ENCODE measurements at regions not wholly inside any gene's neighbourhood (a gene's known extent, or its start where the extent isn't known, plus 50 kb on each side); places are given as distances from the start of the nearest gene placed in this dataset.

- TF ChIP-seq ZNF747 (CRISPR knock-in tag; IDR thresholded peaks at IDR 0.05; ENCODE audit: borderline replicate concordance) (0 out of 2 replicates have a peak, but pooled peaks have one; percentile 11), ZNF607 (CRISPR knock-in tag; IDR thresholded peaks at IDR 0.05; ENCODE audit: borderline replicate concordance) (no peak), YY1 (IDR thresholded peaks at IDR 0.05; ENCODE audit: insufficient read depth, insufficient replicate concordance, low read depth, low read length) (peak; percentile 53), JDP2 (CRISPR knock-in tag; IDR thresholded peaks at IDR 0.05; ENCODE audit: borderline replicate concordance) (no peak), MXD1 (CRISPR knock-in tag; IDR thresholded peaks at IDR 0.05) (0 out of 2 replicates have a peak, but pooled peaks have one; percentile 23), SIX1 (CRISPR knock-in tag; IDR thresholded peaks at IDR 0.05; ENCODE audit: borderline replicate concordance) (no peak), ZNF12 (CRISPR knock-in tag; IDR thresholded peaks at IDR 0.05) (peak; percentile 76), FIP1L1 (IDR thresholded peaks at IDR 0.05; ENCODE audit: borderline replicate concordance, insufficient read depth, low read depth, low read length) (no peak), ZNF234 (CRISPR knock-in tag; conservative IDR thresholded peaks at IDR 0.05) (no peak), ZBTB7B (CRISPR knock-in tag; IDR thresholded peaks at IDR 0.05) (no peak), ZNF101 (CRISPR knock-in tag; IDR thresholded peaks at IDR 0.05; ENCODE audit: borderline replicate concordance, low read depth) (no peak), SRSF1 (optimal IDR thresholded peaks at IDR 0.05; ENCODE audit: low read depth, low read length) (peak; percentile 53), SP4 (CRISPR knock-in tag; IDR thresholded peaks at IDR 0.05) (no peak), STAT5B (CRISPR knock-in tag; IDR thresholded peaks at IDR 0.05) (0 out of 2 replicates have a peak, but pooled peaks have one; percentile 25)
- TF ChIP-seq, protein P1, sequence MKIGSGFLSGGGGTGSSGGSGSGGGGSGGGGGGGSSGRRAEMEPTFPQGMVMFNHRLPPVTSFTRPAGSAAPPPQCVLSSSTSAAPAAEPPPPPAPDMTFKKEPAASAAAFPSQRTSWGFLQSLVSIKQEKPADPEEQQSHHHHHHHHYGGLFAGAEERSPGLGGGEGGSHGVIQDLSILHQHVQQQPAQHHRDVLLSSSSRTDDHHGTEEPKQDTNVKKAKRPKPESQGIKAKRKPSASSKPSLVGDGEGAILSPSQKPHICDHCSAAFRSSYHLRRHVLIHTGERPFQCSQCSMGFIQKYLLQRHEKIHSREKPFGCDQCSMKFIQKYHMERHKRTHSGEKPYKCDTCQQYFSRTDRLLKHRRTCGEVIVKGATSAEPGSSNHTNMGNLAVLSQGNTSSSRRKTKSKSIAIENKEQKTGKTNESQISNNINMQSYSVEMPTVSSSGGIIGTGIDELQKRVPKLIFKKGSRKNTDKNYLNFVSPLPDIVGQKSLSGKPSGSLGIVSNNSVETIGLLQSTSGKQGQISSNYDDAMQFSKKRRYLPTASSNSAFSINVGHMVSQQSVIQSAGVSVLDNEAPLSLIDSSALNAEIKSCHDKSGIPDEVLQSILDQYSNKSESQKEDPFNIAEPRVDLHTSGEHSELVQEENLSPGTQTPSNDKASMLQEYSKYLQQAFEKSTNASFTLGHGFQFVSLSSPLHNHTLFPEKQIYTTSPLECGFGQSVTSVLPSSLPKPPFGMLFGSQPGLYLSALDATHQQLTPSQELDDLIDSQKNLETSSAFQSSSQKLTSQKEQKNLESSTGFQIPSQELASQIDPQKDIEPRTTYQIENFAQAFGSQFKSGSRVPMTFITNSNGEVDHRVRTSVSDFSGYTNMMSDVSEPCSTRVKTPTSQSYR (CRISPR knock-in tag; IDR thresholded peaks at IDR 0.05; ENCODE audit: borderline replicate concordance) = peak; percentile 36; the same call in 1 of the 2 replicates
- TF ChIP-seq, protein P2, sequence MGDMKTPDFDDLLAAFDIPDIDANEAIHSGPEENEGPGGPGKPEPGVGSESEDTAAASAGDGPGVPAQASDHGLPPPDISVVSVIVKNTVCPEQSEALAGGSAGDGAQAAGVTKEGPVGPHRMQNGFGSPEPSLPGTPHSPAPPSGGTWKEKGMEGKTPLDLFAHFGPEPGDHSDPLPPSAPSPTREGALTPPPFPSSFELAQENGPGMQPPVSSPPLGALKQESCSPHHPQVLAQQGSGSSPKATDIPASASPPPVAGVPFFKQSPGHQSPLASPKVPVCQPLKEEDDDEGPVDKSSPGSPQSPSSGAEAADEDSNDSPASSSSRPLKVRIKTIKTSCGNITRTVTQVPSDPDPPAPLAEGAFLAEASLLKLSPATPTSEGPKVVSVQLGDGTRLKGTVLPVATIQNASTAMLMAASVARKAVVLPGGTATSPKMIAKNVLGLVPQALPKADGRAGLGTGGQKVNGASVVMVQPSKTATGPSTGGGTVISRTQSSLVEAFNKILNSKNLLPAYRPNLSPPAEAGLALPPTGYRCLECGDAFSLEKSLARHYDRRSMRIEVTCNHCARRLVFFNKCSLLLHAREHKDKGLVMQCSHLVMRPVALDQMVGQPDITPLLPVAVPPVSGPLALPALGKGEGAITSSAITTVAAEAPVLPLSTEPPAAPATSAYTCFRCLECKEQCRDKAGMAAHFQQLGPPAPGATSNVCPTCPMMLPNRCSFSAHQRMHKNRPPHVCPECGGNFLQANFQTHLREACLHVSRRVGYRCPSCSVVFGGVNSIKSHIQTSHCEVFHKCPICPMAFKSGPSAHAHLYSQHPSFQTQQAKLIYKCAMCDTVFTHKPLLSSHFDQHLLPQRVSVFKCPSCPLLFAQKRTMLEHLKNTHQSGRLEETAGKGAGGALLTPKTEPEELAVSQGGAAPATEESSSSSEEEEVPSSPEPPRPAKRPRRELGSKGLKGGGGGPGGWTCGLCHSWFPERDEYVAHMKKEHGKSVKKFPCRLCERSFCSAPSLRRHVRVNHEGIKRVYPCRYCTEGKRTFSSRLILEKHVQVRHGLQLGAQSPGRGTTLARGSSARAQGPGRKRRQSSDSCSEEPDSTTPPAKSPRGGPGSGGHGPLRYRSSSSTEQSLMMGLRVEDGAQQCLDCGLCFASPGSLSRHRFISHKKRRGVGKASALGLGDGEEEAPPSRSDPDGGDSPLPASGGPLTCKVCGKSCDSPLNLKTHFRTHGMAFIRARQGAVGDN (CRISPR knock-in tag; IDR thresholded peaks at IDR 0.05) = no peak; the same call in 1 of the 2 replicates
- TF ChIP-seq, protein P3, sequence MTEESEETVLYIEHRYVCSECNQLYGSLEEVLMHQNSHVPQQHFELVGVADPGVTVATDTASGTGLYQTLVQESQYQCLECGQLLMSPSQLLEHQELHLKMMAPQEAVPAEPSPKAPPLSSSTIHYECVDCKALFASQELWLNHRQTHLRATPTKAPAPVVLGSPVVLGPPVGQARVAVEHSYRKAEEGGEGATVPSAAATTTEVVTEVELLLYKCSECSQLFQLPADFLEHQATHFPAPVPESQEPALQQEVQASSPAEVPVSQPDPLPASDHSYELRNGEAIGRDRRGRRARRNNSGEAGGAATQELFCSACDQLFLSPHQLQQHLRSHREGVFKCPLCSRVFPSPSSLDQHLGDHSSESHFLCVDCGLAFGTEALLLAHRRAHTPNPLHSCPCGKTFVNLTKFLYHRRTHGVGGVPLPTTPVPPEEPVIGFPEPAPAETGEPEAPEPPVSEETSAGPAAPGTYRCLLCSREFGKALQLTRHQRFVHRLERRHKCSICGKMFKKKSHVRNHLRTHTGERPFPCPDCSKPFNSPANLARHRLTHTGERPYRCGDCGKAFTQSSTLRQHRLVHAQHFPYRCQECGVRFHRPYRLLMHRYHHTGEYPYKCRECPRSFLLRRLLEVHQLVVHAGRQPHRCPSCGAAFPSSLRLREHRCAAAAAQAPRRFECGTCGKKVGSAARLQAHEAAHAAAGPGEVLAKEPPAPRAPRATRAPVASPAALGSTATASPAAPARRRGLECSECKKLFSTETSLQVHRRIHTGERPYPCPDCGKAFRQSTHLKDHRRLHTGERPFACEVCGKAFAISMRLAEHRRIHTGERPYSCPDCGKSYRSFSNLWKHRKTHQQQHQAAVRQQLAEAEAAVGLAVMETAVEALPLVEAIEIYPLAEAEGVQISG (CRISPR knock-in tag; IDR thresholded peaks at IDR 0.05) = no peak
- TF ChIP-seq, protein P4, sequence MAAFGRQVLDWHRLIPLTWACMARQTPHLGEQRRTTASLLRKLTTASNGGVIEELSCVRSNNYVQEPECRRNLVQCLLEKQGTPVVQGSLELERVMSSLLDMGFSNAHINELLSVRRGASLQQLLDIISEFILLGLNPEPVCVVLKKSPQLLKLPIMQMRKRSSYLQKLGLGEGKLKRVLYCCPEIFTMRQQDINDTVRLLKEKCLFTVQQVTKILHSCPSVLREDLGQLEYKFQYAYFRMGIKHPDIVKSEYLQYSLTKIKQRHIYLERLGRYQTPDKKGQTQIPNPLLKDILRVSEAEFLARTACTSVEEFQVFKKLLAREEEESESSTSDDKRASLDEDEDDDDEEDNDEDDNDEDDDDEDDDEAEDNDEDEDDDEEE (CRISPR knock-in tag; IDR thresholded peaks at IDR 0.05) = no peak
These were observed 154.1 kb downstream of the FOXA2 start (continued) for GRCh38 chr20:22430154-22430745.

Data from HepG2 (cell line).